GM20000 (cell line): ENCODE measurements at regions not wholly inside any gene's neighbourhood (a gene's known extent, or its start where the extent isn't known, plus 50 kb on each side); places are given as distances from the start of the nearest gene placed in this dataset.

Experiments used
- DNase-seq: peaks from one replicate; pipeline ENCODE4 v3.0.0; 2012; ENCODE audit warnings: low spot score
- CTCF ChIP-seq: IDR thresholded peaks from 2 replicates; pipeline ENCODE4 v1.5.1; 2012; ENCODE audit warnings: mild to moderate bottlenecking, control low read depth; ENCODE audit errors: extremely low read depth, missing control alignments

- TF ChIP-seq CTCF: no peak
- DNase-seq: no peak
Observed at GRCh38 chr9:88684845-88685244, 149.9 kb downstream of the NXNL2 start.

GRCh38 chr9:88685966-88686365, 151.0 kb downstream of the NXNL2 start:
- no peak for TF ChIP-seq CTCF
- DNase-seq: no peak

GRCh38 chr9:88689509-88690298, 154.7 kb downstream of the NXNL2 start:
- DNase-seq: no peak
- no peak for TF ChIP-seq CTCF

- TF ChIP-seq CTCF: no peak
Observed at GRCh38 chr9:88690628-88691027, 155.7 kb downstream of the NXNL2 start.

GRCh38 chr9:88691091-88691490, 156.1 kb downstream of the NXNL2 start:
- no peak for TF ChIP-seq CTCF
- DNase-seq: no peak

More at GRCh38 chr9:88690628-88691027, 155.7 kb downstream of the NXNL2 start:
- DNase-seq: no peak

- DNase-seq: no peak
- TF ChIP-seq CTCF: no peak
Observed at GRCh38 chr9:88691811-88692210, 156.8 kb downstream of the NXNL2 start.

GRCh38 chr9:88692827-88693226, 157.8 kb downstream of the NXNL2 start:
- DNase-seq: no peak
- no peak for TF ChIP-seq CTCF
